Stimulated activated CD4-positive, alpha-beta T cell treated with anti-CD3 and anti-CD28 coated beads, Interleukin-12 subunit alpha, Interleukin-12 subunit beta, amount 100 ng/mL, for 24 hours (primary cell): ENCODE measurements at regions not wholly inside any gene's neighbourhood (a gene's known extent, or its start where the extent isn't known, plus 50 kb on each side); places are given as distances from the start of the nearest gene placed in this dataset.

Experiments
- DNase-seq, 2 experiments: peaks; one replicate each; pipeline ENCODE4 v3.0.0-alpha.2; 2020; ENCODE audit warnings: low read depth in 2 of 2

DNA sequence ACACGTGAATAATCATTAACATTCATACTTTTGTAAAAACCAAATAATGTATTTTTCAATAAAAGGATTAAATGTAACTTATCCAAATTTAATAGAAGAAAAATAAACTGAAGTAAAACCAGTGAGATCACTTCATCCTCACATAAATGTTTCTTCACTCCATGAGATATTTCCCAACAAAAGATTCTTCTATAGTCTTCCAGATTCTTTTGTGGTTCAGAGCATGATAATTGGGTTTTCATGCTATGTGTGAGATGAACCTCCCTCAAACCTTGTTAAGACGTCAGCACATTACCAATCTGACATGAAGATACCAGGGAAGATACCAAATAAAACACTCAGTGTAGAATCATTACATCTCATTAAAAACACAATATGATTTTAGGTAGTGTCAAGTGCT is 62.9 kb upstream of the OXGR1 start:
- DNase-seq = no peak

GRCh38 chr13:97058391-97058790 is 64.1 kb upstream of the OXGR1 start:
- no peak for DNase-seq

- no peak for DNase-seq
Measured at GRCh38 chr13:97058926-97059325, 64.7 kb upstream of the OXGR1 start.

- no peak for DNase-seq
Measured at GRCh38 chr13:97067017-97067895, 73.0 kb upstream of the OXGR1 start.

- no peak for DNase-seq
Measured at GRCh38 chr13:97068151-97068550, 73.9 kb upstream of the OXGR1 start.

- DNase-seq = no peak
Measured at GRCh38 chr13:97069050-97069815, 75.0 kb upstream of the OXGR1 start.

- no peak for DNase-seq
Measured at GRCh38 chr13:97072297-97072696, 78.0 kb upstream of the OXGR1 start.

DNA sequence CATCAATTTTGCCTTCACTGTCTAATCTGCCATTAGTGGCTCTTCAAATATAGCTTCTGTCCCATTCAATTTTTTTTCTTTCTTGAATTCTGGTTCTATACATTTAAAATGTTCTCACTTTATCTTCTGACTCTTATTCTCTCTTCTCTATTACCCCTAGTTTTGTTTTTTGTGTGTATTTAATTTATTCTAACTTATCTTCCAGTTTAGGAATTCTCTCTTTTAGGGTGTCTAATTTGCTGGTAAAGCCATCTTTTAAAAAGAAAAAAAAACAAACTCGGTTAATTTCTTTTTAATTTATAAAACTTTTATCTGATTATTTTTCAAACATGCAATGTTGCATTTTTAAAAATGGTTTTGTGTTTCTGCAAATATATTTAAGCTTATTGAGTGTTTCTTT is 80.3 kb upstream of the OXGR1 start:
- no peak for DNase-seq

DNA sequence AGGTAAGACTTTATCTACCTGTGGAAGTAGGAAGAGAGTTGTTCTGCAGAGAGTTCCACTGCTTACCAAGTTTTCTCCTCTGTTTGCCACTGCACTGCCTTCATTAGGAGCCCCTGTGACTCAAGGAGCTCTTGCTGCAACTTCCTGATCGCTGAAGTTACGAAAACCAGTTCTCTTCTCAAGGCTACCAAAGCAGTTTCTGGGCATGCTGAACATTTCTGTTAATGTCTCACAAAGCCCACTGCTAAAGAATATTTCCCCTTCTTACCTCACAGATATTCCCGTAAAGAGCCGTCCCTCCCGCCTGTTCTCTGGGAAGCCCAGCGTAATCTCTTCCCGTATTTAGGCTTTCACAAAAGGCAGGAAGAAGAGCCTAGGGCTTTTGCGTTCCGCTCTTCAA is 82.6 kb upstream of the OXGR1 start:
- DNase-seq = no peak

DNA sequence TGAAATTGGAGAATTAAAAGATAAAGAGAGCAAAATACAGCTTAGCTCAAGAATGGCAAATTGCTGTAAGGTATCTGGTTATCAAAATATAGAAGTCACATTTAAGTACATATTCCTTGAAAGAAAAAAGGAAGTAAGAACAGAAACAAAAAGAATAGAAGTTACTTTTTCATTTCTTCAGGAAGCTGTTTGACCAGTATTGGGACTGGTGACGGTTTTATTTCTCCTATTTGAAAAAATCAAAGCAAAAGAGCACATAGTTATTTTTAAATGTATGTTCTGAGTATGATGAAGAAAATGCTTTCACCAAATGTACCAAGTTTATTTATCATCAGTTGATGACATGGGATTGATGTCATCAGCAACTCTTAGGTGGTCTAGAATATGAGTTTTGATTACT is 83.1 kb upstream of the OXGR1 start:
- DNase-seq = no peak

- no peak for DNase-seq
Measured at GRCh38 chr13:97079726-97080125, 85.5 kb upstream of the OXGR1 start.

- no peak for DNase-seq
Measured at GRCh38 chr13:97082461-97083207, 88.4 kb upstream of the OXGR1 start.

DNA sequence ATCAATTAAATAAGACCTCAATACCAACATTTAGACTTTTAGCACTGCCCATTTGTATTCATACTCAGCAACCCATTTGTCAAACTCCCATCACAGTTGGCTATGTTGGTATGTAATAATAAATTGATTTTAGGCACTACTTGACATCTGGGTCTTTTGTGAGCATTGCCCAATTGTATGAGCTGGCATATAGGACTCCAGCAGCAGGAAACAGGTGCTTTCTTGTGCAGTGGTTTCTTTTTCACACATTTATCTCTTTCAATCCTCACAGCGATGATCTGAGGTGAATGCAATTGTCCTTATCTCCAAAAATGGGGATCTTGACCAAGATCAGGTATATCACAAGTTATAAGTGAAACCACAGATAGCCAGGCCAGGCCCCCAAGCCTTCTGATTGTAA is 96.9 kb upstream of the OXGR1 start:
- no peak for DNase-seq

DNA sequence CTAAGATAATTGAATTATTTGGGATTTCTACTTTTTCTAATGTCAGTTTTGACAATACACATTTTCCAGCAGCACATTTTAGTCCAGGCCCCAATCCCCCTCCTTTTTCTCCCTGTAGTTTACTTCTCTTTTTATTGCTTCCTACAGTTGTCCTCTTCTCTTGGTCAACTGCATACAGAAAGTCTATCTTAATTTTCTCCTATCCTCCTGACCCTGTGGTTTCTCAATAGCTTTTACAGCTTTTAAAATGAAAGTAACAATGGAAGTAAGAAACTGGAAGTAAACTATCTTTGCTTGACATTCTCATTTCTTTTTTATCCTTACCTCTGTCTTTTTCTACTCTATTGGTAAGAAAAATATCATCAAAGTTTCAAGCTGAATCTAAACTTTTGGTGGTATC is 106.5 kb upstream of the OXGR1 start:
- no peak for DNase-seq

DNA sequence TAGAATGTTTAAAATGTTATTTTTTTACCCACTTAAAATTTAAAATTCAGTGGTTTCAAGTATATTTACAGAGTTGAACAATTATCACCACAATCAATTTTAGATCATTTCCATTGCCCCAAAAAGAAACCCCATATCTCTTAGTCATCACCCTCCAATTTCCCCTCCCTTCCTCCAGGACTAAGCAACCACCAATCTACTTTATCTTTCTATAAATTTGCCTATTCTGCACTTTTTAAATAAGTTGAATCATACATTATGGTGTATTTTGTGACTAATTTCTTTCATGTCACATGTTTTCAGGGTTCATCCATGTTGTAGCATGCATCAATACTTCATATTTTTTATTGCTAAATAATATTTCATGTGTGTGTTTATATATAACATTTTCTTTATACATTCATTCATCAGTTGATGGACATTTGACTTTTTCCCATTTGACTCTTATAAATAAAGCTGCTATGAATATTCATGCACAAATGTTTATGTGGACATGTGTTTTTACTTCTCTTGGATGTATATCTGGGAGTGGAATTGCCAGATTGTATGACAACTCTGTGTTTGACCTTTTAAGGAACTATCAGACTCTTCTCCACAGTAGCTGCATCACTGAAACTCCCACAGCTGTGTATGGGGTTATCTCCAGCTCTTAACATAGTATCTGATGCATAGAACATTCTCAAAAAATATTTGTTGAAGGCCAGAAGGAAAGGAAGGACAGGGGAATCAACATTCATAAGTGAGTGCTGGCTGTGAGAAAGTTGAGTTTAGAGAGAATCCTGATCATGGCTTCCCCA is 107.8 kb upstream of the OXGR1 start:
- no peak for DNase-seq

- no peak for DNase-seq
Measured at GRCh38 chr13:97106323-97106722, 112.0 kb upstream of the OXGR1 start.

DNA sequence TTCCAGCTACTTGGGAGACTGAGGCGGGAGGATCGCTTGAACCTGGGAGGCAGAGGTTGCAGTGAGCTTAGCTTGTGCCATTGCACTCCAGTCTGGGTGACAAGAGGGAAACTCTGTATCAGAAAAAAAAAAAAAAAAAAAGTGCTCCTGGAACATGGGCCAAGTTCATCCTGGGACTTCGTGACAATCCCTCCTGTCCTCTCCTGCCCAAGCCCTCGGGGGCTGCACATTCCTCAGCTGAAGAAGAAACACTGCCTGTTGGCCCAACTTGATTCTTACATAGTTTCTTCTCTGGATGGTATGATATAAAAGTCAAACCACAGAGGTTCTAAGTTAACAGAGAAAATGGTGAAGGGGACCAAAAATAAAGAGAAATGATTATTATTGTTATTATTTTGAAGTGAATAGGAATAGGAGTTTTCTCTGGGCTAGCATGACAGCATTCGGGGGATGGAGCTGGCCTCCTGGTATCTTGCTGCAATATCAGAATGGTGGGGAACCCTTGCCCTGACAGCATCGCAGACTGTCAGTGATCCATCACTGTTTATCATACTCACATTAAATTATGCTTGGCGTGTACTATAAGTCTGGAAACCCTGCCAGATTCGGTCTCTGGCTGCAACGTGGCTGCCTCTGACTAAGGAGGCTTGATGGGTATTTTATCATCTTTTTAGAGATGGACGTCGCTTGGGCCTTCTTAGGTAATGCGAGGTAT is 113.7 kb upstream of the OXGR1 start:
- no peak for DNase-seq

DNA sequence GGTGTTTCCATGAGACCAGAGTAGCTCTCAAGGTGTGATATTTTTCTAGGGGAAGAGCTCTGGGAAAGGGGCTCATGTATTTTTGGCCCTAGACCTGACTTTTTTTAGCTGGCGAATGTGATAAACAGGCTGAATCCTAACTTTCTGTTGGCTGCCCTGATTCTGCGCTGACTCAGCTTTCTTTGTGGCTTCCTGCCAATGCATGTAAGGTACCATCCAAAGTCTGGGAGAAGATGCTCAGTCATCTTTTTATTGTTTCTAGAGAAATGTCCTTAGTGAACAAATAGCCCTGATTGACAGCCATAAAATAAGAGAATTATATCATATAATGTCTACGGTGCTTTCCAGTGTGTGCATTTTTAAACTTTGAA is 113.6 kb upstream of the MBNL2 start:
- DNase-seq = no peak

GRCh38 chr13:97109256-97109655 is 112.9 kb upstream of the MBNL2 start:
- DNase-seq = no peak

DNA sequence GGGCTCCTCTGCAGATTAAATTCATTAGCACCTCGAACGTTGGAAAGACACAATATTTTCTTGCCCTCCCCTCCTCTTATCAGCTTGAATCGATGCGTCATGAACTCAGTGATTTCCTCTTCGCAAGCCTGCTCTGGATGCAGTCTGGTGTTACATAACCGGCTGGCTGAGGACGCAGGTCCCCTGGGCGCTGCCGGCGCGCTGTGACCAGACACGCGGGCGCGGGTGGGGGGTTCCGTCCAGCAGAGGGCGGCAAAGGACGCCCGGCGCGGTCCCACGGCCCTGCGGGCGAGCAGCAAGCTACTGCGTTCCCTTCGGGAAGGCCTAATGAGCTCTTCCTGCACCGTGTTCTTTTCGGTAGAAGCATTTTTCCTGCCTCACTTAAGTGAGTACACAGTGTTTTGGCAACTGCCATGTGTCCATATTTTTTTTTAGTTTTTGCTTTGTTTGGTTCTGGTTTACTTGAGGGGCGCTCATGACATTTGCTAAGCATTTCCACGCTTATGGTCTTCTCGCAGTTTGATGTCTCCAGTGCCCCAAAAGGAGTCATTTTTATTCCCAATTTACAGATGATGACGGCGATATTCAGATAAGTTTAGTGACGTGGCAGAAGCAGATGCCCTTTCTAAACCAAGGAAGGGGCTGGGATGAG is 112.2 kb upstream of the MBNL2 start:
- peak; percentile 65 to 73 for DNase-seq

GRCh38 chr13:97110936-97111335 is 111.2 kb upstream of the MBNL2 start:
- DNase-seq = no peak
